HG03135 (cell line): ENCODE measurements at regions not wholly inside any gene's neighbourhood (a gene's known extent, or its start where the extent isn't known, plus 50 kb on each side); places are given as distances from the start of the nearest gene placed in this dataset.
A peak's percentile ranks its signal among the peaks of the same experiment; 100 is the strongest.
"Not testable (repeated sequence)": the region's sequence is repeated elsewhere in the genome, so short reads cannot be mapped to it uniquely, and the experiment has no call there.

Source experiments
- ATAC-seq: cut with Tn5 transposase; IDR thresholded peaks from one replicate; pipeline ENCODE4 v1.9.1; 2021; ENCODE audit warnings: mild to moderate bottlenecking, moderate library complexity; ENCODE audit not compliant: unreplicated experiment

DNA sequence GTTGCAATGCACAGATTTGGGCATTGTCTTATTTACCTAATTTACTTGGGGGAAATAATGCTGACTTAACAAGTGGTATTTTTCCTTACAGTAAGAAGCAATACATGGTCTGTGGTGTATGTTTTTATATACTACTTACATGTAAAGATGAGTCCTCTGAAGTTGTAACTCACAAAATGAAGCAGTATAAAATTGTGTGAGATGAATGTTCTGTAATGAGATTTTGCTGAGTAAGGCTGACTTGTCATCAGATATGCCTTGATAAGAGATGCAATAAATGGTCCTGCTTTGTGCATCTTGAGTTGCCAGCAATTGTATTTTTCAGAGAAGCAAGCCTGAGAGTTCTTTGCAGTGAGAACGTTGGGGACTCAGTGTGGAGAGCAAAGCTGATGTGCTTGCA, 92.2 kb upstream of the GNAQ start:
- no peak for ATAC-seq

DNA sequence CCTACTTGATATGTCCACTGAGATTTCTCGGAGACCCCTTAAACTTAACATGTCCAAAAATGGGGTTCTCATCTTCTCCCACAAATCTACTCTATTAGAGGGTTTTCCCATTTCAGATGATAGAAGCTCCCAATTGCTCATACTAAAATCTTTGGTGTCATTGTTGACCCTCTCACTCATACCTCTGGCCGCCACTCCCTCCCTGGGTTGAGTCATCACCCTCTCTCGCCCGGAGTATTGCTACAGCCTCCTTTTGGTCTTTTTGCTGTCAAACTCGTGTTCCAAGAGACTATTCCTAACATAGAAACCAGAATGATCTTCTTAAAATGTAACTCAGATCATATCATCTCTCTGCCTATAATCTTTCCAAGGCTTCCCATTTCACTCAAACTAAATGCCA, 91.0 kb upstream of the GNAQ start:
- ATAC-seq, result no peak

GRCh38 chr9:78121488-78121887, 89.9 kb upstream of the GNAQ start:
- ATAC-seq, result no peak

- ATAC-seq, result peak; percentile 71
Measured at GRCh38 chr9:78118742-78119473, 87.3 kb upstream of the GNAQ start.

GRCh38 chr9:78115073-78115472, 83.5 kb upstream of the GNAQ start:
- ATAC-seq, result no peak

- ATAC-seq, result no peak
Measured at GRCh38 chr9:78114581-78114980, 83.0 kb upstream of the GNAQ start.

GRCh38 chr9:78112406-78112805, 80.8 kb upstream of the GNAQ start:
- ATAC-seq, result no peak

DNA sequence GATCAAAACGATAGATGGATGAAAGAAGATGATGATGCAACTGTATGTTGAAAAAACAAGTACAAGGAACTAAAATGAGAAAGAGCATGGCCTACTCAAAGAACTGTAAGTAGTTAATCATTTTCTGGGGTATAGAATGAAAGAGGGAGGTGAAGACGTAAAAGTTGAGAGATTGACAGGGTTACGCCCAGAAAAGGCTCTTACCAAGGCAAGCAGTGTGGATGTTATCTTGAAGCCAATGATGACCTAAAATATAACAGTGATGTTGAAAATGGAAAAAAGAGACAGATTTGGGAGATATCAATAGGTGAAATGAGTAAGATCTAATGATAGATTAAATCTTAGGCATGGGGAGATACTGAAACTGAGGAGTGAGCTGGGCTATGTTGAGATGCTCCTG, 80.4 kb upstream of the GNAQ start:
- no peak for ATAC-seq

- ATAC-seq, result no peak
Measured at GRCh38 chr9:78109075-78109474, 77.5 kb upstream of the GNAQ start.

GRCh38 chr9:78106586-78106985, 75.0 kb upstream of the GNAQ start:
- not testable (repeated sequence) for ATAC-seq

DNA sequence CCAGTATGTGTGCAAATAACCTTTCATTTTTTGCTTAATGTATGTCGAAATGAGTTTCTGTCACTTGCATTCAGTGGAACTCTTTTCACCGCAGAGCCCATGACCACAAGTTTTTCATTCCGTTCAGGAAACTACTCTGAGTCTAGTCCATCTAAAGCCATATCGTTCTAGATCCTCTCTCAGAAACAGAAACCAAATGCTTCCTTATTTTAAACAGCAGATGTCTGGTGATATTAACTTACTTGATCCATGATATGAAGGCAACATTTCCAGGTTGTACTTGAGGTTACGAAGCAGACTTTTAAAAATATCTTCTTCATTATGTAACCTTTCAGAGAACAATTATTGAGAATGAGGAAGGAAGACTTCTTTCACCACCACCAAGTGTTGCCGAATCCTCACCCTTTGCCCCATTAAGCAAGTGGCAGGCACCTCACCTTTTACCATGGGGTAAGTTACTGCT, 72.4 kb upstream of the GNAQ start:
- peak; percentile 82 for ATAC-seq

DNA sequence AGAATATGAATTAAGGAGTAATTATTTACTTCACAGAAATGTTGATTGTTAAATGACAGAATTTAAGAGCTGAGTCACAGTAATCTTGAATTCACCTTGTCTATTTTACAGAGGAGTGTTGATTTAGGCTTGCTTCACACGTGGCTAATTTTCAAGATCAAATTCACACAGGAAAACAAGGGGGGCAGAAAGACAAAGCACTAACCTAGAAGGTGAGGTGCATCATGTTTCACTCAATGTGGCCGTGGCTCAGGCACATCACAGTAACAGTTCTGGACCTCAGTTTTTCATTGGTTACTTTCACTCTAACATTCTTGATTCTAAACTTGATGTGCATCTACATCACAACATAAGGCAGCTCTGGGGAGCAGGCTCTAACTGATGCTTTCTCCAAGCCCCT, 69.6 kb upstream of the GNAQ start:
- ATAC-seq, result no peak

DNA sequence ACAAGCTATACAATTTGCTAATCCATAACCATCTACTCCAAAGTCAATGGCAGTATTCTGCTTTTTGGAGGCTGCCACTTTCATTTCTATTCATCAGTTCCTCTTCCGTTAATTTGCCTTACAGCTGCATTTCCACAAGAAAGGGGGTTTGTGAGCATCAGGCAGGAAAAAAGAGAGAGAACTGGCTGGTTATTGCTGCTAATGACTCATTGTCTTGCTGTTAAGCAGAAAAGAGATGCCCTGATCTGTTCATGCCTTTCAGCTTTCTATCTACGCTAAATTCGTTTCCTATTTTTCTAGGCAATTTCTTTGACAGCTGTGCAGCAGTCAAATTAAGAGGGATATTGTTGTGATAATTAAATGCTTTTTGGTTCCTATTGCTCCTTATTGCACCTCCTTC, 65.9 kb upstream of the GNAQ start:
- no peak for ATAC-seq

DNA sequence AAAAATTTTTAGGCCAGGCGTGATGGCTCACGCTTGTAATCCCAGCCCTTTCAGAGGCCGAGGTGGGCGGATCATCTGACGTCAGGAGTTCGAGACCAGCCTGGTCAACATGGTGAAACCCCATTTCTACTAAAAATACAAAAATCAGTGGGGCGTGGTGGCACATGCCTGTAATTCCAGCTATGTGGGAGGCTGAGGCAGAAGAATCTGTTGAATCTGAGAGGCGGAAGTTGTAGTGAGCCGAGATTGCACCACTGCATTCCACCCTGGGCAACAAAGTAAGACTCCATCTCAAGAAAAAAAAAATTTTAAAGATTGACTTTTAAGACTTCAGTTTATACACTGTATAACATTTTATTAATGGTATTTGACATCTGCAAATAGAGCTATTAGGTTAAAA, 60.1 kb upstream of the GNAQ start:
- ATAC-seq, result no peak

- no peak for ATAC-seq
Measured at GRCh38 chr9:78089111-78089510, 57.5 kb upstream of the GNAQ start.

DNA sequence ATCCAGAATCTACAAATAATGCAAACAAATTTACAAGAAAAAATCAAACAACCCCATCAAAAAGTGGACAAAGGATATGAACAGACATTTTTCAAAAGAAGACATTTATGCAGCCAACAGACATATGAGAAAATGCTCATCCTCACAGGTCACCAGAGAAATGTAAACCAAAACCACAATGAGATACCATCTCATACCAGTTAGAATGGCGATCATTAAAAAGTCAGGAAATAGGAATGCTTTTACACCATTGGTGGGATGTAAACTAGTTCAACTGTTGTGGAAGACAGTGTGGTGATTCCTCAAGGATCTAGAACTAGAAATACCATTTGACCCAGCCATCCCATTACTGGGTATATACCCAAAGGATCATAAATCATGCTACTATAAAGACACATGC, 56.6 kb upstream of the GNAQ start:
- not testable (repeated sequence) for ATAC-seq
